Heart left ventricle (tissue), 13 donors: ENCODE measurements at regions not wholly inside any gene's neighbourhood (a gene's known extent, or its start where the extent isn't known, plus 50 kb on each side); places are given as distances from the start of the nearest gene placed in this dataset.

Experiments
- POLR2A ChIP-seq, 2 donors: fragments of 450-650 bp; IDR thresholded peaks; one replicate each; pipeline ENCODE4 v1.6.1; 2017; ENCODE audit warnings: antibody characterized with exemption in 2 of 2, mild to moderate bottlenecking in 2 of 2, moderate library complexity in 2 of 2
- TF ChIP-seq, protein P1 (sequence below), 12 donors: fragments of 200-600 bp; sonication (generic) in 4 of 12; IDR thresholded peaks; one replicate each; pipeline versions ENCODE4 v1.5.0 to v1.8.0; 2018 to 2022; ENCODE audit warnings: antibody characterized with exemption in 12 of 12, mild to moderate bottlenecking in 5 of 12
- donor health status: ischemic (EF 13 %, LVEDD 7.1; RV severe dilation, severe dysfunction).
- donor health status: DM: no; HTN: yes; CAD: no.
- donor health status: DM: no; HTN: no; CAD: no.
- donor health status: ischemic (EF 25% LVEDD 6.9; RV normal size, moderate dysfunction).
- donor health status: ischemic (EF 25% LVEDD 5.7; RV mildly dilated, moderate dysfunction).
- donor health status: ischemic (EF 35%, LVEDD 5.7; RV mildly dilated, moderate dysfunction).
- donor health status: nonischemic (EF 11% LVEDD 7.7; RV severe dilation, severe dysfunction).
- donor health status: DM: yes; HTN: yes; CAD: no.
- donor health status: PGD.
- donor health status: ischemic (EF 29% LVEDD 5.4; RV normal size, mild dysfunction).
- donor health status: nonischemic (EF 23%, LVEDD 6.1; RV moderate dilation, normal function).

DNA sequence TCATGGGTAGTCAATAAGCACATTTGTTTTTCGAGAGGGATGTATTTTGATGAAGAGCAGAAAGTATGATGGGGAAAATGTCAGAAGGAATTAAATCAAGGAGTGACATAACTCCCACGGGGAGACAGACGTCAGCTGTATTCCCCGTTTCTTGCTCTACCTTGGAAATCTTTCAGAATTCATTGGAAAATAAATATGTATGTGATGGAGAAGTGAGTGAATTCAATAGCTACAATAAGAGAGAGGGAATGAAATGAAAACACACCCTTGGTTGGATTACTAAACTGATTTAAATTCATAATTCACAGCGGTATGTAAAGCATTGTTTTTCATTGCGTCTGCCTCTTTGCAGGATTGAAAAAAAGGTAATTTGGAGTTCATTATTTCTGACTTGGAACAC, 209.7 kb upstream of the KLF4 start:
- TF ChIP-seq POLR2A (IDR thresholded peaks at IDR 0.05) = no peak
- TF ChIP-seq, protein P1, sequence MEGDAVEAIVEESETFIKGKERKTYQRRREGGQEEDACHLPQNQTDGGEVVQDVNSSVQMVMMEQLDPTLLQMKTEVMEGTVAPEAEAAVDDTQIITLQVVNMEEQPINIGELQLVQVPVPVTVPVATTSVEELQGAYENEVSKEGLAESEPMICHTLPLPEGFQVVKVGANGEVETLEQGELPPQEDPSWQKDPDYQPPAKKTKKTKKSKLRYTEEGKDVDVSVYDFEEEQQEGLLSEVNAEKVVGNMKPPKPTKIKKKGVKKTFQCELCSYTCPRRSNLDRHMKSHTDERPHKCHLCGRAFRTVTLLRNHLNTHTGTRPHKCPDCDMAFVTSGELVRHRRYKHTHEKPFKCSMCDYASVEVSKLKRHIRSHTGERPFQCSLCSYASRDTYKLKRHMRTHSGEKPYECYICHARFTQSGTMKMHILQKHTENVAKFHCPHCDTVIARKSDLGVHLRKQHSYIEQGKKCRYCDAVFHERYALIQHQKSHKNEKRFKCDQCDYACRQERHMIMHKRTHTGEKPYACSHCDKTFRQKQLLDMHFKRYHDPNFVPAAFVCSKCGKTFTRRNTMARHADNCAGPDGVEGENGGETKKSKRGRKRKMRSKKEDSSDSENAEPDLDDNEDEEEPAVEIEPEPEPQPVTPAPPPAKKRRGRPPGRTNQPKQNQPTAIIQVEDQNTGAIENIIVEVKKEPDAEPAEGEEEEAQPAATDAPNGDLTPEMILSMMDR (IDR thresholded peaks at IDR 0.05) = no peak
